ENCODE measurements at regions not wholly inside any gene's neighbourhood (a gene's known extent, or its start where the extent isn't known, plus 50 kb on each side); places are given as distances from the start of the nearest gene placed in this dataset.

- H3K27ac ChIP-seq (ENCODE audit: low read depth, low read length, poor library complexity, severe bottlenecking) = no peak overlapping the region
- H3K9me3 ChIP-seq (ENCODE audit: low read depth, low read length, poor library complexity, severe bottlenecking) = no peaks in the 10 kb centered on the region
- H3K36me3 ChIP-seq (ENCODE audit: insufficient read depth, low read length, poor library complexity, severe bottlenecking) = no peaks in the 10 kb centered on the region
- intact Hi-C loops (cut with micrococcal nuclease; ENCODE audit: unreplicated experiment) = no loop called here
- H3K4me1 ChIP-seq (ENCODE audit: insufficient read depth, low read length, poor library complexity, severe bottlenecking) = no peaks in the 10 kb centered on the region
- no TSS peak for BruUV-seq (replicated peaks)
- no peaks in the 10 kb centered on the region for H3K27me3 ChIP-seq (replicated peaks; ENCODE audit: insufficient read depth, low read depth, low read length, poor library complexity)
- no peak overlapping the region for H3K4me3 ChIP-seq (ENCODE audit: low read depth, low read length, poor library complexity, severe bottlenecking)
- POLR2A ChIA-PET (ENCODE audit: low non-redundant PET) = no interaction called here
- no peak for DNase-seq (ENCODE audit: low spot score)
- no peak for TF ChIP-seq EZH2 (IDR thresholded peaks at IDR 0.05; ENCODE audit: borderline replicate concordance, low read depth, low read length, poor library complexity, severe bottlenecking)
- TF ChIP-seq, protein P1, sequence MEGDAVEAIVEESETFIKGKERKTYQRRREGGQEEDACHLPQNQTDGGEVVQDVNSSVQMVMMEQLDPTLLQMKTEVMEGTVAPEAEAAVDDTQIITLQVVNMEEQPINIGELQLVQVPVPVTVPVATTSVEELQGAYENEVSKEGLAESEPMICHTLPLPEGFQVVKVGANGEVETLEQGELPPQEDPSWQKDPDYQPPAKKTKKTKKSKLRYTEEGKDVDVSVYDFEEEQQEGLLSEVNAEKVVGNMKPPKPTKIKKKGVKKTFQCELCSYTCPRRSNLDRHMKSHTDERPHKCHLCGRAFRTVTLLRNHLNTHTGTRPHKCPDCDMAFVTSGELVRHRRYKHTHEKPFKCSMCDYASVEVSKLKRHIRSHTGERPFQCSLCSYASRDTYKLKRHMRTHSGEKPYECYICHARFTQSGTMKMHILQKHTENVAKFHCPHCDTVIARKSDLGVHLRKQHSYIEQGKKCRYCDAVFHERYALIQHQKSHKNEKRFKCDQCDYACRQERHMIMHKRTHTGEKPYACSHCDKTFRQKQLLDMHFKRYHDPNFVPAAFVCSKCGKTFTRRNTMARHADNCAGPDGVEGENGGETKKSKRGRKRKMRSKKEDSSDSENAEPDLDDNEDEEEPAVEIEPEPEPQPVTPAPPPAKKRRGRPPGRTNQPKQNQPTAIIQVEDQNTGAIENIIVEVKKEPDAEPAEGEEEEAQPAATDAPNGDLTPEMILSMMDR (conservative IDR thresholded peaks at IDR 0.05; ENCODE audit: low read depth, low read length) = no peak
- CTCF ChIA-PET = no interaction called here
Observed at GRCh38 chr7:68213838-68214237, 1217.2 kb downstream of the TYW1 start.

DNA sequence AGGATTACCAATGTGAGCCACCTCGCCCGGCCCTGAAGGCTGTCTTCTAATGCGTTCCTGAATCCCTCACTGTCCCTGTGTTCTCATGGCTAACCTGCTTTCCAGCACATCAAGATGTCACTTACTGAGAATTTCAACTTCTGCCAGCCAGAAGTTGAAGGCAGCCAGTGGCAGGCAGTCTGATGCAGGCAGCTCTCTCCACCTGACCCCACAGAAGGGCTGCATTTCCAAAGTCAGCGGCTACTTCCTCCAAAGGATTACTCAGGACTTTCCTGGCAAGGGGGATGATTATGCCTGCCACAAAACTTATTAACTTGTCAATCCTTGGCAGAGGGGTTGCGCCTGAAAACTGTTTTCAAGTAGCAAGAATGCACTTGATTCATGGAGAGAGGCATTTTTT, 1219.4 kb downstream of the TYW1 start:
- ChIA-PET POLR2A (ENCODE audit: low non-redundant PET) (no interaction called here), CTCF (no interaction called here)
- Histone ChIP-seq H3K4me3 (ENCODE audit: low read depth, low read length, poor library complexity, severe bottlenecking) (no peak overlapping the region), H3K4me1 (ENCODE audit: insufficient read depth, low read length, poor library complexity, severe bottlenecking) (no peaks in the 10 kb centered on the region), H3K36me3 (ENCODE audit: insufficient read depth, low read length, poor library complexity, severe bottlenecking) (no peaks in the 10 kb centered on the region), H3K9me3 (ENCODE audit: low read depth, low read length, poor library complexity, severe bottlenecking) (no peaks in the 10 kb centered on the region), H3K27me3 (replicated peaks; ENCODE audit: insufficient read depth, low read depth, low read length, poor library complexity) (no peaks in the 10 kb centered on the region), H3K27ac (ENCODE audit: low read depth, low read length, poor library complexity, severe bottlenecking) (no peak overlapping the region)
- DNase-seq (ENCODE audit: low spot score) = no peak
- BruUV-seq (replicated peaks) = no TSS peak
- intact Hi-C loops (cut with micrococcal nuclease; ENCODE audit: unreplicated experiment) = no loop called here
- TF ChIP-seq EZH2 (IDR thresholded peaks at IDR 0.05; ENCODE audit: borderline replicate concordance, low read depth, low read length, poor library complexity, severe bottlenecking) = no peak
- TF ChIP-seq, protein P1 (conservative IDR thresholded peaks at IDR 0.05; ENCODE audit: low read depth, low read length) = no peak

DNA sequence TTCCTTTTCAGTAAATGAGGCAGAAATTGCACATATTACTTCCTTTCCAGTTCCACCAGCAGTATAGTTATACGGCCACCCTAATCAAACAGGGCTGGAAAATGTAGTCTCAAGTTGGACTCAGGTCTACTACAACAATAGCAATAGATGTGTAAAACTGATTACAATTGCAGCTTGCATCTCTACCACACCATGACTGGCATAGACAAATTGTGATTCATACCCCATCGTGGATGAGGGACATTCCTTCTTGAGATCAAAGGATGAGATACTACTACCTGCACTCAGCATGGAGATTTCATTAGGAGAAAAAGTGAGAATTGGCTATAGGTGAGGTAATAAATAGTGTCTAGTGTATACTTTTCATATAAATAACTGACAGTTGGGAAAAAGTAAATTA, 1220.8 kb downstream of the TYW1 start:
- intact Hi-C loops (cut with micrococcal nuclease; ENCODE audit: unreplicated experiment) = no loop called here
- Histone ChIP-seq H3K36me3 (ENCODE audit: insufficient read depth, low read length, poor library complexity, severe bottlenecking) (no peaks in the 10 kb centered on the region), H3K4me1 (ENCODE audit: insufficient read depth, low read length, poor library complexity, severe bottlenecking) (no peaks in the 10 kb centered on the region), H3K4me3 (ENCODE audit: low read depth, low read length, poor library complexity, severe bottlenecking) (no peak overlapping the region), H3K27me3 (replicated peaks; ENCODE audit: insufficient read depth, low read depth, low read length, poor library complexity) (no peaks in the 10 kb centered on the region), H3K27ac (ENCODE audit: low read depth, low read length, poor library complexity, severe bottlenecking) (no peak overlapping the region), H3K9me3 (ENCODE audit: low read depth, low read length, poor library complexity, severe bottlenecking) (no peaks in the 10 kb centered on the region)
- BruUV-seq (replicated peaks) = no TSS peak
- POLR2A ChIA-PET (ENCODE audit: low non-redundant PET) = no interaction called here
- DNase-seq (ENCODE audit: low spot score) = no peak
- CTCF ChIA-PET = no interaction called here
- no peak for TF ChIP-seq EZH2 (IDR thresholded peaks at IDR 0.05; ENCODE audit: borderline replicate concordance, low read depth, low read length, poor library complexity, severe bottlenecking)
- TF ChIP-seq, protein P1 (conservative IDR thresholded peaks at IDR 0.05; ENCODE audit: low read depth, low read length) = no peak

Measured in A673 (cell line).